Epidermal melanocyte (primary cell): ENCODE measurements at regions not wholly inside any gene's neighbourhood (a gene's known extent, or its start where the extent isn't known, plus 50 kb on each side); places are given as distances from the start of the nearest gene placed in this dataset.
"Not testable (repeated sequence)": the region's sequence is repeated elsewhere in the genome, so short reads cannot be mapped to it uniquely, and the experiment has no call there.

Experiments
- DNase-seq: peaks from one replicate; pipeline ENCODE4 v3.0.0; 2011; ENCODE audit warnings: low spot score; ENCODE audit not compliant: insufficient read length

DNA sequence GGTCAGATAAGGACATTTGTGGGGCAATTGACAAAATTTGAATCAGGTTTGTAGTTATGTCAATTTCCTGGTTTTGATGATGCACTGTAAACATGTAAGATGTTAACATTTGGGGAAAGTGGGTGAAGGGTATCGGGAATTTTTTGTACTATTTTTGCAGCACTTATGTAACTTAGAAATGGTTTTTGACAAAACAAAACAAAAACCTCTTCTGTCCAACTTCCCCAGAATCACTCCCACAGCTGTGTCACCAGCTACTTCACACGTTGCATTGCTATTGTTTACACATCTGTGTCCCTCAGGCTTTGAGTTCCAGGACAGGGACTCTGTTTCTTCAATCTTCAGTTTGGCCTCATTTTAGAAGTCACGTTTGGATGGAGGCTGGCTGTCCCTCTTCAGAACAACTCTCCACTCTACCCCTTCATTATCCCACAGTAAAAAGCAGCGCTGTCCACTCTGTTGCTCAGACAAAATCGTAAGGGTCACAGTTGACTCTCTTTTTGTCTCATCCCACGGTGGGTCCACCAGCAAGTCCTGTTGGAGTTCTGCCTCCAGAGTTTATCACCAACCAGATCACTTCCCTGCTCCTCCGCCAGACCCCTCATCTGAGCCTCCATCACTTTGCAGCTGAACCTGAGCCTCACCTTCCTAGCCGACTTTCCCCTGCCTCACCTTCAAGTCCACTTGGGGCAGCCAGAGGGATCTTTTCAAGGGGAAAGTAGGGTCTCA is 63.2 kb downstream of the NENF start:
- no peak for DNase-seq

DNA sequence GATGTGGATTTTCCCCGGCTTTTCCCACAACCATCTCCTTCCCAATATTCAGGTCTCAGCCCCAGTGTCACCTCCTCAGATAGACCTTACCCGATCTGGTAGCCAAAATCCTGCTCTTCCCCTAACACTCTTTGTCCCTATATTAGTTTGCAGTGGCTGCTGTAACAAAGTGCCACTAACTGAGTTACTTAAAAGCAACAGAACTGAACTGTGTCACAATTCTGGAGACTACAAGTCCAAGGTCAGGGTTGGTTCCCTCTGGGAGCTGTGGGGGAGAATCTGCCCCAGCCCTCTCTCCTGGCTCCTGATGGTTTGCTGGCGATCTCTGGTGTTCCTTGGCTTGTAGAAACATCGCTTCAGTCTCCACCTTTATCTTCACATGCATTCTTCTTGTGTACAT is 64.0 kb downstream of the NENF start:
- DNase-seq, result no peak

DNA sequence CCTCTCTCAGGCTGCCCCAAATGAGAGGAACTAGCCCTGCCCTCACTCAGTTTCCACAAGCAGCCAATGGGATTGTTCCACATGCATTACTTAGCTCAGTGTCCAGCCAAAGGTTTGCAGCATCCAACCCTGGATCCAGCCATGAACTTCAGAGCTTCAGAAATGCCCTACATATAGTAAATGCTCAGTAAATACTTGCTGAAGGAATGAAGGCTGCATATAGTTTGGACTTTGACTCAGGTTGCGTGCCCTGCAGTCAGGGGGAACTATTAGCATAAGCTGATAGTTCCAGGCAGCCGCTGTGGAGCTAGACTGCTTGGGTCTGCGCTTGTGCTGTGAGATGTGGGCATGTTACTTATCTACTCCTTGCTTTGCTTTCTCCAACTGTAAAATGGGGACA is 64.8 kb downstream of the NENF start:
- DNase-seq, result no peak

- DNase-seq, result no peak
Observed at GRCh38 chr1:212498283-212499040, 65.7 kb downstream of the NENF start.

DNA sequence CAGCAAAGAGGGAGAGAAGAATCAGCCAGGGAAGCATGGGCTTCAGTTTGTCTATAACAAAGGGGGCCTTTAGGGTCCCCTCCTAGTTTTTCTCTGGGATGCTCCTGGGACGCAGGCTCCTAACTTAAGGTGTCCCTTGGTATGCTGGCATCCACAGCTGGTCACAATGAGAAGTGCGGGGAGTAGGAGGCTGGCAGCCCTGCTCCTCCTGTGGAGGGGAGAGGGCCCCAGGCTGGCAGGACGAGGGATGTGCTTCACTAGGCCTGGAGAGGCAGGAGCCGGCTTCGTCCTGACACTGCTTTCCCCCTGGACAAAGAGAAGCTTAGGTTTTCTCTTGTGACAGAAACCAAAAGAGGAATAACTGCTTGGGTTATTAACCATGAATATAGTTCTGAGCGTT is 67.6 kb downstream of the NENF start:
- DNase-seq, result no peak

- no peak for DNase-seq
Observed at GRCh38 chr1:212500983-212501382, 68.3 kb downstream of the NENF start.

DNA sequence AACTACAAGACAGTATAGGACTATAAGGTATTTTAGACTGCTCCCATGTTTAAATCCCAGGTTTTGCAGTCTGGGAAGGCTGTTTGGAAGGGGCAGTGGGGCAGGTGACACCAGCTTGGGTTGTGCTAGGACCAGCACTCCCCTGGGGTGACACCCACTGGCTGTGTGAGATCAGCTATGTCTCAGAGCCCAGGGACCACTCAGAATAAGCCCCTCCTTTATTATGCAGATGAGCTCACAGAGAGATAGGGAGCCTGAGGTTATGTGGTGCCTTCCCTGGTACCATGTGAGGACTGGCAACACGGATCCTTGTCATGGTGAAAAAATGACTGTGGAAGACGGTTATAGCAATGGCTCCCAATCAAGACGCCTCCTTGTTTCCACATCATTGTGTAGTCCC is 71.0 kb downstream of the NENF start:
- DNase-seq, result no peak

DNA sequence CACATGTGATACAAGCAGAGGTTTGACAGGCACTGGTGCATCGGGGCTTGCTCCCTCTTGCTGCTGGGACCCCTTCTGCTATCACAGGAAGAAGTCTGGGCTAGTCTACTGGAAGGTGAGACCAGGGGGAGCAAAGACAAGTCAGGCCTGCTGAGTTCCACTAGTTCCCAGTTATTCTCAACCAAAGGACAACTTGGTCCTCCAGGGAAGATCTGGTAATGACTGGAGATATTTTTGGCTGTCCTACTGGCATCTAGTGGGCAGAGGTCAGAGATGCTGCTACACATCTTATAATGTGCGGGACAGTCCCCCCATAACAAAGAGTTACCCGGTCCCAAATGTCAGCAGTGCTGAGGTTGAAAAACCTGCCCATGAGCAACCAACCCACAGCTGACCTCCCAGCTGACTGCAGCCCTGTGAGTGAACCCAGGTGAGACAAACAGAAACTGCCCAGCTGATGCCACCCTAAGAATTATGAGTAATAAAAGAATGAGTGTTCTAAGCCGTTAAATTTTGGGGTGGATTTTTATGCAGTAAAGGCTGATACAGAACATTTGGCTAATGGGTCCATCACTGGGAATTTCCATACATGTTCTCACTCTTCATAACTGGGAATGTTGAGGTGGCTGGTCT is 71.6 kb downstream of the NENF start:
- no peak for DNase-seq

DNA sequence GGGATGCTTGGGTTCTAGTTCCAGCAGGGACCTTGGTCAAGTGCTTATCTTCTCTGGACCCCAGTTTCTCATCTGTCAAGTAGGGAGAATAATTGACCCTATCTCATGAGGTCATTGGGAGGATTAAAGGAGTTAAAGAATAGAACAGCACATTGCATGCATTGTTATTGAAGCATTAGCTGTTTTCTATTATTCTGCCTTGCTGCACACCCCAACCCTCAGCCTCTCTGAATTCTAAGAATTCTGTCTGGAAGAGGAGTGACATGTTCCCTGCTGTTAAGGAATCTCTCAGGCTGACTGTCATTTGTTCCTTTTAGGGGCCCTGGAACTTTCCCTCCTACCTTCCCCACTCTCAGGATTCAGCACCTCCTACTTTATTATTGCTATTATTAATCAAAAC is 73.9 kb downstream of the NENF start:
- DNase-seq, result no peak

- no peak for DNase-seq
Observed at GRCh38 chr1:212507369-212507768, 74.6 kb downstream of the NENF start.

DNA sequence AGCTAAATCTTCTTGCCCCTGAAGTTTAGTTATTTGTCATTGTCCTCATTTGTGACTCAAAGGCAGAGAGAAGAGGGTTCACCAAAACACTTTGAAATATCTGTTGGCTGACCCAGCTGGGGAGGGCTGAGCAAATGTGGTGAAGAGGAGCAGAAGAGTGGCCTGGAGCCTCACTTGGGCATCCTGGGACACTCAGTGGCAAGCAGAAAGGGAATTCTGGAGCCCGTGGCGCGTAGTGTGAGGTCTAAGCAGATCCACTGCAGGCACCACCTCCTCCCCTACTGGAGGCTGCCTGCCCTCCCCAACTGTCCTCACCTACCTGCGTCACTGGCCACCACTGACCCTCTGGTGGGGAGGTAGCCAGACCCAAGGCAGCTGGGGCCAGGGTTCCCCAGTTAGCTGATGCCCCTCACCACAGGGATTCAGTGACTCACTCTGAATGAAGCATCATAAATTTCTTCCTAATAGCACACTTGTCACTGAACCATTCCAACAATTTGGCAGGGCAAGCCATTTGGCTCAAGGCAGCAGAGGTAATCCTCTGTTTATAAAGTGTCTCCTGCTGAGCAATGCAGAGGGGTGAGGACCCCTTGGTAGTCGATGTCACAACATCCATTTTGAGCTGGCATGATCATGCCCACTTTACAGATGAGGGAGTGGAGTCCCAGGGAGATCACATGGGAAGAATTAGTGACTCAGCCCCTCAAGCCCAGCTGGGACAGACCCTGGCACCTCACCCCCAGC is 80.3 kb downstream of the NENF start:
- no peak for DNase-seq

DNA sequence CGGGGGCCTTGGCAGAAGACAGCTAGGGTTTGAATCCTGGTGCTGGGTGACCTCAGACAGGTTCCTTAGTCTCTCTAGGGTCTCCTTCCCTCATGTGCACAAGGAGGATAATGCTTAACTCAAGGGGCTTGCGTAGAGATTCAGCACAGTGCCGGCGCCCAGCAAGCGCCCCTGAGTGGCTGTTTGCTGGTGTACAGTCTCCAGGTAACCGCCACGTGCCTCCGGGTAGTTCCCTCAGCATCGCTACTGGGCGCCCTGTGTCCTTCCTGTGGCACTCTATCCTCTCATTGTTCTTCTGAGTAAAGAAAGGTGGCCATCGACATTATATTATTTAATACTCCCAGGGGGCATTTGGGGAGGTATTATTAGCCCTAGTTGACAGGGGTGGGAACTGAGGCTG is 80.9 kb downstream of the NENF start:
- no peak for DNase-seq

- no peak for DNase-seq
Observed at GRCh38 chr1:212514056-212514614, 81.4 kb downstream of the NENF start.

GRCh38 chr1:212514782-212515181 is 82.1 kb downstream of the NENF start:
- no peak for DNase-seq

DNA sequence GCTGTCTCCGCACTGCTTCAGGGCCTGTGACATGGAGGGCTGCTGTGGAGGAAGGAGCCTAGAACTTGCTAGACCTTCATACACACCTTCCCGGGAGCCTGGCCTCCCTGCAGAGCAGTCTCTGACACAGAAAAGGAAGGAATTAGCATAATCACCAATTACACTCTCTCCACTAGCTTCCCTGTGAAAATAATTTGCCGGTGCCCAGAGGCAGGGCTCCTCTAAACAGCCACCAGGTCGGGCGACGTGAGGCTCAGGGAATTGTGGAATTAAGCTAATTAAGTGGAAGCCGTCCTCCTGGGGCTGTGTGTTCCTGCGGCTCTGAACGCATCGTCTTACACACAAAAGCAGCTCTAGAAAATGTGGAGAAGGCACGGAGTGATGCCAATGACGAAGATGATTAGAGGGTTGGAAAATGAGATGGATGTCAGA is 82.6 kb downstream of the NENF start:
- DNase-seq, result no peak

DNA sequence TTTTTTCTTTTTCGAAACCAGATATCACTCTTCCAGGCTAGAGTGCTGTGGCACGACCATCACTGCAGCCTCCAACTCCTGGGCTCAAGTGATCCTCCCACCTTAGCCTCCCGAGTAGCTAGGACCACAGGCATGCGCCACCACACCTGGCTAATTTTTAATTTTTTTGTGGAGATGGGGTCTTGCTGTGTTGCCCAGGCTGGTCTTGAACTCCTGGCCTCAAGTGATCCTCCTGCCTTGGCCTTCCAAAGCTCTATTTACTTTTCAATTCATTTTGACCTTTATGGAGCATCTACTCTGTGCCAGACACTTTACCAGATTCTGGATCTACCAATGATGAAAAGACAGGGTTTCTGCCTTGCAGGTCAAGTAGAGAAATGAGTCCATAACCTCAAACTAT is 83.3 kb downstream of the NENF start:
- DNase-seq, result not testable (repeated sequence)

DNA sequence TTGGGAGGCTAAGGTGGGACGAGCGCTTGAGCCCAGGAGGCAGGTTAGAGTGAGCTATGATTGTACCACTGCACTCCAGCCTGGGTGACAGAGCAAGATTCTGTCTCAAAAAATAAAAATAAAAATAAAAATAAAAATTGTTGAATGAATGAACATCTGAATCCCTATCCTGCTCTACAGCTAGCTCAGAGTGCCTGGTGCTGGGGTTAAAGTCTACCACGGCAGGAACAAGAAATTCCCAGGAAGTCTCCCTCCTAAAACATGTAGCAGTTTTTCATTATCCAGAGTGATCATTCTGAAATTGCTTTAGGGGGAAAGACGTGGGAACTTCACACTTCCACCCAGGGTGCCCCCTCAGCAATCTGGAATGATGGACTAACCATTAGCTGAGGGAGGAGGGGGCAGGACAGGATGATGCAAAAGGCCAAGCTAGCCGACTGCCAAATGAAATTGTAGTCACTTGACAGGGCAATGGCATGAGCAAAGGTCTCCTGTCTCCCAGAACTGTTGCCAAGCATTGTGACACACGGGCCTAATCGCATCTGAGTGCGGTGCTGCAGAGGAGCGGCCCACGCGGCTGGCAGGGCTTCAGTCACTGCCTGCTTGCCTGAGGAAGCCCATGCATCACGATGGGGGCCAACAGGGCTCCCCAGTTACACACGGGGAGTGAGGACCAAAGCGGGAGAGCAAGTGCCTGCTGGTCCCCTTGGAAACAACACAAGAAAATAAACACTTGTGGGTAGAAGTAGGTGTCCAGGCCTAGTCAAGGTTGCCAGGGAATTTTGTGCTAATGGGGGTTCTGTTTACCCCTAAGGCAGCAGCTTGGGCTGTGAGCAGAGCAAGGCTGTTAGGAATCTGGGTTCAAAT is 85.7 kb downstream of the NENF start:
- DNase-seq, result no peak

DNA sequence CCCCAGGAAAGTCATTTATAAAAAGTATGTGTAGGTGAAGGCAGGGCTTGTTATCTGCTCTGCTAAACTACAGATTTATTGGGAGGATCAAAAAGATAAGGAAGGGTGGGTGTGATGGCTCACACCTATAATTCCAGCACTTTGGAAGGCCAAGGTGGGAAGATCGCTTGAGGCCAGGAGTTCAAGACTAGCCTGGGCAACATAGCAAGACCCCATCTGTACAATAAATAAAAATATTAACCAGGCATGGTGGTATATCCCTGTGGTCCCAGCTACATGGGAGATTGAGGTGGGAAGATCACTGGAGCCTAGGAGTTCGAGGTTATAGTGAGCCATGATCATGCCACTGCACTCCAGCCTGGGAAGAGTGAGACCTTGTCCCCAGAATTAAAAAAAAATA is 86.4 kb downstream of the NENF start:
- no peak for DNase-seq

GRCh38 chr1:212520299-212520698 is 87.6 kb downstream of the NENF start:
- no peak for DNase-seq

DNA sequence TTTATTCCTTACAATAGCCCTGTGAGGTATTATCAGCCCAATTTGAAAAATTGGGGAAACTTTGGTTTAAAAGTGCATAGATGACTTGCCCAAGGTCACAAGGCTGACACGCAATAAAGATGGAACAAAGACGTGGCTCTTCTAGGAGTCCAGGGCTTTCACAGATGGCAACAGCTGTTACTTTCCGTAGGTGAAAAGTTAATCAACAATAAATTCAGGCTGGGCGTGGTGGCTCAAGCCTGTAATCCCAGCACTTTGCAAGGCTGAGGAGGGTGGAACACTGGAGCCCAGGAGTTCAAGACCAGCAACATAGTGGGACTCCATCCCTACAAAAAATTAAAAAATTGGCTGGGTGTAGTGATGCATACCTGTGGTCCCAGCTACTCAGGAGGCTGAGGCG is 87.8 kb upstream of the ATF3 start:
- DNase-seq, result no peak
